LoVo (cell line): ENCODE measurements at regions not wholly inside any gene's neighbourhood (a gene's known extent, or its start where the extent isn't known, plus 50 kb on each side); places are given as distances from the start of the nearest gene placed in this dataset.
"Not testable (repeated sequence)": the region's sequence is repeated elsewhere in the genome, so short reads cannot be mapped to it uniquely, and the experiment has no call there.

Experiments used
- DNase-seq: peaks from one replicate; pipeline ENCODE4 v3.0.0-alpha.2; 2016; ENCODE audit warnings: low spot score

DNA sequence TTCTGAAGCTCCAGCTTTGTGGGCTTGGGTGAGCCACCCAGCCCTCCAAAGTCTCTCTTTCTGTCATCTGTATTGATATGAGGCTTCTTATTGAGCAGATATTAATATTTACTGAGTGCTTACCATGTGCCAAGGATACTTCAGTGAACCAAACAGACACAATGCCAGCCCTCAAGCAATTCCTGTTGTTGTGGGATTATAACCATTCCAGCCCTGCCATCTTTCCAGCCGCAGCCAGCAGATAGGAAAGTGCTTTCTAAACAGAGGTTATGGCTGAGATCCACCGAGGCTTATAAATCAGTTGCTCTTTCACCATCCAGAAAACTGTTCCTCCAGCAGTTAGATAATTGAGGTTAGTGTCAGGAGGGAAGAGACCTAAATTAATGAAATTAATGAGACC lies 137.7 kb upstream of the ALDH1B1 start:
- DNase-seq: no peak

DNA sequence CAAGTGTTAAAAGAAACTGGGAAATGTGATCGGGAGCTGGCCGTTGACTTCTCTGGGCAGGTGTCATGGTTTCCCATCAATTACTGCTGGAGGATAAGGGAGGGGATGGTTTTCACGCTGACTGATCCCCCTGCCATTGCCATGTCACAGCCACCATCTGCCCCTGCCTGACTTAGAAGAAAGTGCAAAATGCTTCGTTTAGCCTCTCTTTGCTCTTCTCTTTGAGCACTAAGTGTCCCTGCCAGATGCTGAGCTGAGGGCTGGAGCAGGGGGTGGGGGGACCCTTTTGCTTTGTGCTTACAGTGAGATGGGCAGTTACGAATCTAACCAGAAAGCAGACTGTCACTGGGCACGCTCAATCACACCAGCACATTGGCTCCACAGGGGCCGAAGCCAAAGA lies 138.4 kb upstream of the ALDH1B1 start:
- no peak for DNase-seq

DNA sequence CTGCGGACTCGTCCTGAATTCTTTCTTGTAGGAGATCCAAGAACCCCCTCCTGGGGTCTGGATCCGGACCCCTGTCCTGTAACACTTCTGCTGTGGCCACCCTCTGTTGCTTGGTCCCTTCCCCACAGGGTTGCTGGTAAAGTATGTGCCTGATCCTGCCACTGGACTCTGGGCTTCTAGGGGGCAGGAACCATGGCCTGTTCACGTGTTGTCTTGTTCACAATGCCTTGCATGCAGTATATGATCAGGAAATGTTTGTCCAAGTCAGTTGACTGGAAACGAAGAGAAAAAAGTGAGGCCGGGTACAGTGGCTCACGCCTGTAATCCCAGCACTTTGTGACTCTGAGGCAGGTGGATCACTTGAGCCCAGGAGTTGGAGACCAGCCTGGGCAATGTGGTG lies 139.3 kb upstream of the ALDH1B1 start:
- DNase-seq: no peak

DNA sequence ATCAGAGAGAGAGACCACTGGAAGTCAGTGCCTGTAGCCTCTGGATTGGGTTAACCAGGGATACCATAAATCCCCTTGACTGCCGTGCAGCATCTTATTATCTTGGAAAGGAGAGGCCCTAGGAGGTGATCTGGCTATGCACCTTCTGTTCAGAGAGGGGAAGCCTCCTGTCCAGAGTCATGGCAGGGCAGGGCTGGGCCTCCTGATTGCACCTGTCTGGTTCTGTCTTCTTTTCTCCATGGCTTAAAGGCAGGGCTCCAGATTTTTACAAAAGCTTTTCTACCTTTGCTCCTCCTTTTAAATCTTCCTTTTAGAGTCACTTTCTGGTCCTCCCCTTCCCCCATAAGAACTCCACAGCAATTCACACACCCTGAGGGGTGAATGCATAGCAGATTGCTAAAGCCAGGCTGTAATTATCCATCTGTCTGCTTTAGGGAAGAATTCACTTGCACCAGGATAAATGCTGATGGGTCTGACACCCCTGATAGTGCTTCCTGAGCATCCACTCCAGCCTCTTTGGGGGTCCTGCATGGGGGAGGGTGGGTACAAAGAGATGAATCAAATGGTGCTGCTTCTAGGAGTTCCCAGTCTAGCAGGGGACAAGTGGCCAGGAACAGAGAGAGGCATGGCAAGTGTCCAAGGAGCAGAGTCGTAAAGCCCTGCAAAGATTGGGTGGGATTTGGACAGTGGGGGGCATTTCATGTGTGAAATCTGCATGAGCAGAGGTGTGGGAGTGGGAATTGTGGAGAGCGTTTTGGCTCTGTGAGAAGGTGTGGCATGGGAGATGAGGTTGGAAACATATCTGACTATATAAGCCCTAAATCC lies 141.3 kb upstream of the ALDH1B1 start:
- DNase-seq: no peak

DNA sequence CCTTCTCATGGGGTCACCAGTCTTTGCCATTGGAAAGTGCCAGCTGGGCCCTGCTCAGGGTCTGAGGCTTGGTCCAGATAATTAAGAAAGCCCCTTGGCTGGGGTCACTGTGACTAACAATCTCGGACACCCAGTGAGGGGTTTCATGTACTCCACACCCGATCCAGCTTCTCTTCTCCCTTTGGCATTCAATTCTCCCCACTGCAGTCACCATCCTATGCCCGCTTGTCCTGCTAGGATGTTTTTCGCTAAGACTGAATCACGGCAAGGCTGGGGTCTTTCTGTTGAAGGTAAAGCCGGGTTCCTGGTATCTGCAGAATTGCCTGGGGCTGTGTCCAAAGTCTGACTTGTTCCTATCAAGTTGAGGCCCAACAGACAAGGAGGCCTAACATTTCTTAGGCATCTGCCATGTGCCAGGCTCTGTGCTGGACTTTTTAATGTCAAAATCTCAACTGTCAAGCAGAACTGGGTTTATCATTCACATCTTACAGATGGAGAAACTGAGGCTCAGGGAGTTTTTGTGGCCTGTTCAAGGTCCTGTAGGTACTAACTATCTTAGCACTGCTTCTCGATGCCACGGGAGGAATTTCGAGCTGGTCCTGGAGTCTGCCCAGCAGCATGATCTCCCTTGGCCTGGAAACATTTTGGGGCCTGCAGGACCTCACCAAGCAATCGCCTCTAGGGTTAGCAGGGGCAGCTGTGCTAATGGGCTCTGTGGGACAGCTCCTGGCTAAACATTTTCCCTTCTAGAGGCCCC lies 142.0 kb upstream of the ALDH1B1 start:
- DNase-seq: no peak

DNA sequence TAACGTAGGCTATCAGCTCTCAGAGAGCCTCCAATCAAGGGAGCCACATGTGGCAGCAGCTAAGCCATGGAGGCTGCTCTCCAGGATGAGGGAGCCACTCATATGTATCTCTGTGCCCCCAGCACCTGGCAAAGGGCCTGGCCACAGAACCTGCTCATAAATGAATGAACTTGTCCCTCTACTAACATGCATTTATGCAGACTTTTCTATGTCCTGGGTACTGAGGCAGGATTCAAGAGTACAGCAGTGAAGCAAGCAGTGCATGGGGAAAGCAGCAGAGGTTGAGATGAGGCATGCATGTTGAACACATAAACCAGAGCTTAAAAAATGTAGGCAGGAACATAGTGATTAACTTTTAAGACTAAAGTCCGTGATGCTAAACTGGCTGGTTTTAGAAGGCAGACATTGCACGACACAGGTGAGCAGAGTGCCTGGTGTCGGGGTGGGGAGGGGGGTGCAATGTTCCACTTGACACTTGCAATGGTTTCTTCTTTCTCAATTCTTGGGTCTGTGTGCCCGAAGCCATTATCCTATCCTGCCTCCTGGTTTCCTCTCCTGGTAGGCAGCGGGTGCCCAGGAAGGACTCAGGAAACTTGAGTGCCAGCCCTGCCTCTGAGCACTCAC lies 142.8 kb upstream of the ALDH1B1 start:
- DNase-seq: no peak

DNA sequence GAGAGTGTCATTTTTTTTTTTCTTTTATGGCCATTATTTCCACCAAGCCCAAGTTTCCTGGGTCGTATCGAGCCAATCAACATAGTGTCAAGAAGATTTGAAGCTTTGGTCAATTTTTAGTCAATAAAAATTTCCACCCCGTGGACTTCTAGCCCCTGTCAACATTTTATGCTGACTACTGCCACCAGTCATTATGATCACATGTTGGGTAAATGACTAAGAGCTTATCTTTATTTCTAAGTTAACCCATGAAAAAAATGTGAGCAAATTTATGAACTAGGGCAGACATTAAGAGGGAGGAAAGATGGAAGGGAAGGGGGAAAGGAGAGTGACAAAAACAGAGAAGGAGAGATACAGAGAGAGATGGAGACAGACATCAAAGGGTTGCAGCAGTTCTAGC lies 143.5 kb upstream of the ALDH1B1 start:
- no peak for DNase-seq

DNA sequence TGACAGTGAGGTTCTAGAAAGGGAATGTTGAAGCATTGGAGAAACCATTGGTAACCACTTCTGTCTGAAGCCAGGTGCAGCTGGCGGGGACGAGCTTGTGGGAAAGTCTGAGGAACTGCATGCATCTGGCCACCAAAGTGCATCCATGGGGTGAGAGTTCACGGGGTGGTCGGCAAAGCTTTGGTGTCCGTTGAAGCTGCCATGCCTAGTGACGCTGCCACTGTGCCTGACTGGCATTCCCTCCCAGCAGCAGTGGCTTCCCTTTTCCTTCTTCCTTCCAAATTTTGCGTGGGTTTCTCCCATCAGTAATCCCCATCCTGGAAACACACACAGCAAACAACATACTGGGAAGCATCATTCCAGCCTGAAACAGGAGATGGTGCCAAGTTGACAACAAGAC lies 145.7 kb upstream of the ALDH1B1 start:
- DNase-seq: no peak

DNA sequence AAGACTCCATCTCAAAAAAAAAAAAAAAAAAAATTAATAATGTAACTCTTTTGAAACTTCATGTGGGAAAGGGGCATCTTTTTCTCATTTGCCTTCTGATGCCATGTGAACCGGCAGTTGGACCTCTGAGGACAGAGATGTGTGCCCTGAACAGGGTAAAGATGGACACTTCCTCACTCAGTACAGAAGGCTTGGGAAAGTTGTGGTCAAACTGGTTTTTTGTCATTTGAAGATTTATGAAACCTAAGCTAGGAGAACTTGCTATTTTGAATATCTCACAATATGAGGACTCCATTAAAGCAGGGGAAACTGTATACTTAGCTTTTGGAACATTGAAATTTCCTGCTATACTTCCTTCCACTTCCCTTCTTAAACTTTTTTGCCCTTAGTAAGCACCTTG lies 147.5 kb upstream of the ALDH1B1 start:
- DNase-seq: no peak

DNA sequence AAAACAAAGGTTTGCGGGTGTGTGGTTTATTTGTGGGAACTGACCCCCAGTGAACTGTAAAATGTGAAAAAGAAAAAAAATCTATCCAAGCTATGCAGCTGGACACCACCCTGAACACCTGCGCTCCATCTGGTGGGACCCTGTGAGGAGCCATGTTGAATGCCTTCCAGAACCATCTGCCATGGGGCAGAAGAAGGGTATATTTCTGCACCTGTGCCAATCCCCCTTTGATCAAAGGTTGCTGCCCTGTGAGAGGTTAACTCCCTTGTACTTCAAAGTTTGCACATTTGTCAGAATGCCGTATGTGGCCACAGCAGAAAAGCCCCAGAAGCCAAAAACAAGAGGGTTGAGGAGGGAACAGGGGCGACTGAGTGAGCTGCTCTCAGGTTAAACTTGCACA lies 148.5 kb upstream of the ALDH1B1 start:
- no peak for DNase-seq

DNA sequence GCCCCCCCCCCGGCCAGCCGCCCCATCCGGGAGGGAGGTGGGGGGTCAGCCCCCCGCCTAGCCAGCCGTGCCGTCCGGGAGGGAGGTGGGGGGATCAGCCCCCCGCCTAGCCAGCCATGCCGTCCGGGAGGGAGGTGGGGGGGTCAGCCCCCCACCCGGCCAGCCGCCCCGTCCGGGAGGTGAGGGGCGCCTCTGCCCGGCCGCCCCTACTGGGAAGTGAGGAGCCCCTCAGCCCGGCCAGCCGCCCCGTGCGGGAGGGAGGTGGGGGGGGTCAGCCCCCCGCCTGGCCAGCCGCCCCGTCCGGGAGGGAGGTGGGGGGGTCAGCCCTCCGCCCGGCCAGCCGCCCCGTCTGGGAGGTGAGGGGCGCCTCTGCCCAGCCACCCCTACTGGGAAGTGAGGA lies 150.4 kb upstream of the ALDH1B1 start:
- DNase-seq: not testable (repeated sequence)

DNA sequence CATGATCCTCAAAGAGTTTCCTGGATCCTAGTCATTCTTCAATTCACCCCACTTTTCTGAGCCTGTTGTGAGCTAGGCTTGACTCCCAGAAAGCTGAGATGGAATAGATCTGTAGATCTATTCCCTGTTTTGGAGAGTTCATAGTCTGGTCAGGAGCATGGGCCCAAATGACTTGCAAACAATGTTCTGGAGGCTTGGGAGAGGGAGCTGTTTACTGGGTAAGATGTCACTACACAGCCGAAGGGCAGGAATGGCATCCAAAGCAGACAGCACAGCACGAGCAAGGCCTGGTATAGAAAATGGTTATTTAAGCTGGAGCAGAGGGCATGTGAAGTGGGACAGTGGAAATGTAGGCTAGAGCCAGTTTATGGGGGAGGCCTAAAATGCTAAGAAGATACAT lies 152.5 kb upstream of the ALDH1B1 start:
- DNase-seq: no peak

DNA sequence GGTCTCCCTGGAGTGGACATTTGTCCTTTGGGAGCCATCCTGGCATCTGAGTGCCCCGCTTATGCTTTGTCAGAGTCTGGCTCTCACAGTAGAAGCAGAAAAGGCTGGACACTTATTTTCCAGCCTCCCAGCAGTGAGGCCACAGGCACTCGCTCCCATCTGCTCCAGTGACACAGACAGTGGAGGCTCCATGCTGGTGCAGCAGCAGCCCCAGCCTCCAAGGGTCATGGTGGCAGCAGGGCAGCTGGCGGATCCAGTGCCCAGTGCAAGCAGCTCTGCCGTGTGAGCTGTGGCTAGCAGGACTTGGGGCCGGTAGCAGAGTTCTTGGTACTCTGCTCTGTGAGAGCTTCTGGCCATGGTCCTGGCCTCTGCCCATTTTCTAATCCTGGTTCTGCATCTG lies 157.3 kb upstream of the ALDH1B1 start:
- DNase-seq: no peak

DNA sequence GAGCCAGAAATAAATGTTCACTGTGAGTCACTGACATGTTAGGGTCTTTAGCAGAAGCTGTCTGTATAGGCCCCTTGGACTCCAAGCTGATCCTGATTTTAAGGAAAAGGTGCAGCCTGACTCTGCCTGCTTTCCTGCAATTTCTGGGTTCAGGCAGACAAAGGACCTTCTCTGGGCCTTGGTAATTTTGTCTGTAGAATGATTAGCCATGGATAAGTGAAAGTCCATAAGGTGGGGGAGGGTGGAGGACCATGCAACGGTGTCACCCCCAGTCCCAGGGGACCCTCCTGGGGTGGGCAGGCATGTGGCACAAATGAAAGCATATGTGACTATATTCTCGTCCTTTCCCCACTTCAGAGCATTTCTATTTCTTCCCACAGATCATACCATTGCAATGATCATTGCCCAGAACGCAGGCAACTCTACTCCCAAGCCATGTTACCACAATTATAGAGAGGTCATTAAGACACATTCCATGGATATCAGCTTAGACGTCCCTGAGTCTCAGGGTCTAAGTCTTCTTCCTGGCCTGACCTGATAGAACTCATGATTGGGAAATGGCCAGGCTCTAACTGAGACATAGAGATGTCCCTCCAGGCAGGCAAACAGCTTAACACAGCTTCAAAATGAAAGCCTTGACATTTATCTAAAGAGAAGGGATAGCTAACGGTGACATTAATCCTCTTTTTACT lies 157.9 kb upstream of the ALDH1B1 start:
- no peak for DNase-seq

DNA sequence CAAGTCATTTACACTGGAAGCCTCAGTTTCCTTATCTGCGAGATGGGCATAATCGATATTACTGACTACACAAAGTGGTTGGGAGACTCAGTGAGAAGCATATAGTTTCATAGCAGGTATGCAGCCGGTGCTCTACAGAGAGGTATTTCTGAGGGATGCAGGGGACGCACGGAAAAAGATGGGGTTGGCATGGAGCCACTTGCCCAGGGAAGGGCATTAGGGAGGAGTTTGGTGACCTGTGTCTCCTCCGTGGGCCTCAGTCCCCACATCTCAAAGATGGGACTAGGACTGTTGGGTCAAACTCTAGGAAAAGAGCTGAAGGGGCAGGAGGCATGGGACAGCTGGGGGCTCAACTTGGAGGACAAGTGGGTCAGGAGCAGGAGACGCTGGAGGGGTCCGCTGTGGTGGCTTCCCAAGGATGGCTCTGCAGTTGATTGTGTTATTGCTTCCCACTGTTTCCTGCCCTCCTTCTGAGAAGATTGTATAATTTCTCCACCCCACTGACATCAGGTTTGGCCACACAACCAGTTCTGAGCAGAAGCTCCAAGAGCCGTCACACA lies 158.6 kb upstream of the ALDH1B1 start:
- no peak for DNase-seq

DNA sequence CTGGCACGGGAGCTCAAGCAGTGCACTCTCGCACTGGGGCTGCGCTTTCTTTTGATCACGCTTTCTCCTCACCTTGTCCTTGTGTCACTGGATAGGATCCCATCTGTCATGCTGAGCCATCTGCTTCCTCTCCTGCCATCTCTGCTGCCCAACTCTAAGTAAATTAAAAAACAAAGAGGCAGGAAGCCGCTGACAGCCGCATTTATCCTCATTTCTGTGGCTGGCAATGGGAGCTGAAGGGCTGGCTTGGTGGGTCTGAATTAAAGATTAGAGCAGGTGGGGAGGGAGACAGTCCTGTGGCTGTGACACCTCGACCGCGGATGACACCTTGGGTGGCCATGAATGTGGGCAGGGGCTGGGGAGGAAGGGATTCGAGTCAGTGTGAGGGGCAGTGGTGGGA lies 159.2 kb upstream of the ALDH1B1 start:
- DNase-seq: no peak

DNA sequence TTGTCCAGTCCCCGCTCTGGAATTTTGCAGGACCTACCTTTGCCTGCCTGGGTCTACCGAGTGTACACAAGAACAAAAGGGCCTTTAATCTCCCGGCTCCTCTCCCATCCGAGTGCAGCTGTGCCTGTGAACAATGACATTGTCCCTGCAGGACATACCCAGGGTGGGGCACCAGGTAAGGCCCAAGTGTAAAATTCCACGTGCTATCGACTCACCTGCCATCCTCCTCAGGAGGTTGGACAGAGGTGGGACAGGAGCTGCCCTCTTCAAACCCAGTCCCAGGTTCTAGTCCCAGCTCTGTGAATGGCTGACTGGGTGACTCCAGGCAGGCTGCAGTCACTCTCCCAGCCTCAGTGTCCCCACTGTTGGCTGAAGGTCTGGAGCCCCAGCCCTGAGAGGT lies 159.6 kb upstream of the ALDH1B1 start:
- no peak for DNase-seq

DNA sequence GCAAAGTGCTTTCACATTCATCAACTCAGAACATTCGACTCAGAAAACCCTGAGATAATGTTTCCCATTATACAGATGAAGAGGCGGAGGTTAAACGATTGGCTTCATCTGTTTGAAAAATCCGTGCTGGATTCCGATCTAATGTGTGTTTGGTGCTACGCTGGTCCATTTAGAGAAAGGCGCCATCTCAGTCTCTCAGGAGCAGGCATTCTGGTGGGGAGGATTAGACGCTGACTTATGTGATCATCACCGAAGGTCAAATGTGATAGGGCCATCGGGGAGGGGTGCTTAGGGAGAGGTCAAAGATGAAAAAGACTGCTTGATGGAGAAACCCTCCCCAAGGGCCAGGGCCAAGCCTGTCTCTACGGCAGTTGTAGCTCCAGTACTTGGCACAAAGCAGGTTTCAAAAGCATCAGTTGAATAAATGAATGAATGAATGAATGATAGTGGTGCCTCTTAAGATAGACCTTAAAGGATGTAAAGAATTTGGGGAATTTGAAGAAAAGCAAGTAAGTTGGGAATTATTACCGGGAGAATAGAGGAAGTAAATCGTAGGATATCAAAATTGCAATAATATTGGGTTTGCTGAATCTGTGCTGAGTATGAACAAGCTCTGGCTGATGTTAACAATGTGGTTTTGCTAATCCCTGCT lies 160.6 kb upstream of the SHB start:
- no peak for DNase-seq

DNA sequence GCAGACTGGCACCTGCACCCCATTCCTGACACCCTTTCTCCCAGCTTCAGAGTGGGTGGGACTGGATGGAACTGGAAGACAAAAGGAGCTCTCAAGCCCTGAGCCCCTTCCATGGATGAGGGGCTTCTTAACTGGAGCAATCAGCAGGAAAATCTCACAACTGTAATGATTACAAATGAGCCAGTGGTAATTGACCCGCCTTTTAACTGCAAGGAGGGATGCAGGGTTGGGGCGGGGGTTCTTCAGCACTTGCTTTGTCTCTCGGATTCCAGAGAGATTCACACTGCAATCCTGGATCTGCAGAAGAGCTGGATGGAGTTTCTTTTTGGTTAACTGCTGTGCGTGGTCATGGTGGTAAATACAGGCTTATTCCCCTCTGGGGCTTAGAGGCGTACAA lies 160.1 kb upstream of the SHB start:
- DNase-seq: no peak

DNA sequence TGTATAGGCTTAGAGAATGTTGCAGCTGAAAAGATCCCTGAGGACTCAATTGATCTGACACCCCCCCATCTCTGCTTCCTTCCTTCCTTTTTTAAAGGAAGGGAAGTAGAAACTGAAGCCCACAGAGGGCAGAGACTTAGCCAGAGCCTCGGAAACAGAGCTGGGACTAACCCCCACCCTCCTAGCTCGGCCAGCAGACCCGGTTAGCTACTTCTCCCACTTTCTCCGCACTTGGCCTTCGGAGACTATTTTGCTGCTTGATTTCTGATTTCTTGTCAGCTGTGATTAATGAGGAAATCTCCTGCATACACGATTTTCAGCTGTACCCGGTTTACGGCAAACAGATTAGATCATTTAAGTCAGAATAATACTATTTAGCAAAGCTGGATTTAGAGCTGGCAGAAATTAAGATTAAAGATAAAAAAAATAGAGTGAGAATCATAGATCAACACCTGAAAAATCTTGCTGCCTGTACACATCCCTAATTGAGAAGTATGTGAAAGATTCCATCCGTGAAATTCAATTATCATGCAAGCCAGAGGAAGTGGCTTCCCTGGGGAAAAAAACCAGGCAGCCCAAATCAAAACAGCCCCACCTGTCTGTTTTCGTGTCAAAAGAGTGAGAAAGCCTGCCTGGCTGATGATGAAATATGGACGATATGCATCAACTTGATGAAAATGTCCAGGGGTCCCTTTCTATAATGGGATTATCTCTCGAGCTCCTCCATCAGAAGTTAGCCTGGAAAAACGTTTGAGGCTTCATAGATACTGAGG lies 159.5 kb upstream of the SHB start:
- no peak for DNase-seq

DNA sequence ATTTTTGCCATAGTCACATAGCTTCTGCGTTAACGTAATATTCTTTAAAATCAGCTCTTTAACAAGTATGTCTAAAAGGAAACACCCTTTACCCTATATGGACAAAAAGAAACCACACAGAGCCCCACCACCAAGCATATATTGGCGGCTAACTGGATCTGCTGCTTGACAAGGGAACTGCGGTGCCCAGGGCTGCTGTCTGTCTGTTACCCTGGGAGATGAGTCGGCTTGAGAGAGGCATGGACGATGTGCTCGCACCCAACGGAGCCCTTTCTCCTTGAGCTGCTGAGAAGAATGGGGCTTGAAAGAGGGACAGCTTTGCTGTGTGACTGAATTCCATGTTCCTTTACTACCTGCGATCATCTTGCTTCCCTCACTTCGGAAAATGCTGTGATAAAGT lies 158.6 kb upstream of the SHB start:
- DNase-seq: no peak
